ENCODE measurements at regions not wholly inside any gene's neighbourhood (a gene's known extent, or its start where the extent isn't known, plus 50 kb on each side); places are given as distances from the start of the nearest gene placed in this dataset.

DNA sequence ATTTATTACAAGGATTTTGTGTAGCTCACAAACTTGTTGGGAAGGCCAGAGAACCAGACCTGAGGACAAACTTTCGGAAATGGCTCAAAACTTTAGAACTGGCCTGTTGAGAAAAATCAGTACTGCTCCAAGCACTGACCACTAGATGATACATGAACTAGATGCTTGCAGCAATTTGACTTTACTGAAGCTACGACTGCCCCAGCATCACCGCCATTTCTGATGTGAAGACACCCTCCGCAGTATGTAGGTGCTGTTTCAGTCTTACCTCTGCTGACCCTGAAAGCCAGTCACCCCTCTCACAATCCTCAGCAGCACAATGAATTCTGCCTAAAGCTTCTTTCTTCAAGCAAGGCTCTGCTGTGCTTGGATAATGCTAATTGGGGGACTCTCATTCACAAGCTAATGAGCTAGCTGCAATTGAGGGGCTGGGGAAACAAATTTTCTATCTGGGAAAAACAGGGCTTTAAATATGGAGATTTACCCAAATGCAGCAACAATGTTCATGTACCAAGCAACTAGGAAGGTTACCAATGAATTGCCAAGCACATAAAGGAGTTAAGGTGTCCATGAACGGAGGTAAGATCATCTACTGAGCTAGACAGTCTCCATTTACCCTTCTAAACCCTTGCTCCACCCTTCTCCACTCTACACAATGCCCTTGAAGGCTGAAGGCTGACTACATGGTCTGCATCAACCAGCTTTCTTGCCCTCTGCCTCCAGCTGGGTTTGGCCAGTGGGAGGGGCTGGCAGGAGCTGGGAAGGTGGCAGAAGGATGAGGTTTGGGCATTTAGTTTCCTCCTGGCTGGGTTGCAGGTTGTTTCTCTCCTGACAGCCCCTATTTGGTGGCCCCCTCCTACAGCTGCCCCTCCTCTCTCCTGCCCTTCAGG lies 53.2 kb upstream of the FSTL1 start:
- TF ChIP-seq NFE2L2 (IDR thresholded peaks at IDR 0.05; ENCODE audit: low read depth, low read length) (no peak), POLR2A (IDR thresholded peaks at IDR 0.05; ENCODE audit: low read depth, low read length) (no peak)
- no peak overlapping the region for H2BK120ac ChIP-seq (ENCODE audit: low read depth, low read length)
- peaks cover 0 to 4% of the 10 kb centered on the region in 2 experiments; a peak in 2 of 4 replicates for H3K79me1 ChIP-seq (ENCODE audit: low read depth in 1 of 2, low read length in 2 of 2)
- no peak overlapping the region for H2AK9ac ChIP-seq (replicated peaks; ENCODE audit: low read depth, low read length, poor library complexity)
- intact Hi-C loops (cut with micrococcal nuclease), result no loop called here
- no peak overlapping the region for H2BK5ac ChIP-seq (ENCODE audit: low read depth, low read length, poor library complexity, severe bottlenecking)
- no peaks in the 10 kb centered on the region for H3K9me3 ChIP-seq (ENCODE audit: control insufficient read depth, insufficient read depth, low read length)
- H2AFZ ChIP-seq (replicated peaks; ENCODE audit: low read length, poor library complexity), result no peak overlapping the region
- no peak overlapping the region for H4K5ac ChIP-seq (ENCODE audit: low read depth, low read length)
- ChIA-PET CTCF (interaction anchor here (0.6 to 1.7 kb wide), 4 partner anchors 8 to 342 kb away, joined by 3 to 9 read pairs (median 4); no protein-coding TSS in a partner anchor), POLR2A (ENCODE audit: unreplicated experiment) (no interaction called here)
- ATAC-seq (ENCODE audit: low read depth), result no peak
- no peak overlapping the region for H2BK15ac ChIP-seq (ENCODE audit: low read depth, low read length)
- H3K9me1 ChIP-seq (ENCODE audit: insufficient read depth, low read length), result 0 out of 2 replicates have a peak, but pooled peaks cover 7% of the 10 kb centered on the region
- no peak overlapping the region for H2BK20ac ChIP-seq (ENCODE audit: low read depth, low read length)
- no peaks in the 10 kb centered on the region for H3K36me3 ChIP-seq (ENCODE audit: control insufficient read depth, insufficient read depth, low read length)
- H3K4me3 ChIP-seq (ENCODE audit: insufficient read depth, low read depth, low read length), result no peak overlapping the region
- no peak overlapping the region for H3K9ac ChIP-seq (ENCODE audit: low read depth, low read length)
- DNase-seq, result no peak
- H3K4me2 ChIP-seq (ENCODE audit: low read depth, low read length), result no peak overlapping the region
- 80% methylated on average over 2 of the region's 5 CpGs; no CpG with 5 or more reads in 1 of the 2 experiments for WGBS, 2 experiments (ENCODE audit: extremely low coverage in 2 of 2, insufficient read length in 1 of 2)
- no TSS peak for BruUV-seq (replicated peaks)
- no peak overlapping the region for H4K8ac ChIP-seq (ENCODE audit: low read depth in 2 of 2, low read length in 2 of 2)
- H4K91ac ChIP-seq (ENCODE audit: insufficient read depth, low read depth, low read length), result no peak overlapping the region
- H3K4me1 ChIP-seq (ENCODE audit: control insufficient read depth, insufficient read depth, low read length), result peaks cover 4% of the 10 kb centered on the region; the same call in 1 of the 2 replicates
- in situ Hi-C loops (cut with MboI; ENCODE audit: low sequenced_read_pairs), result no loop called here
- H3K23ac ChIP-seq (ENCODE audit: low read depth, low read length), result no peak overlapping the region
- dilution Hi-C loops (cut with HindIII; ENCODE audit: low sequenced_read_pairs, unreplicated experiment), result no loop called here
- no peaks in the 10 kb centered on the region for H3K27me3 ChIP-seq (ENCODE audit: control insufficient read depth, insufficient read depth, low read length)
- peak overlapping the region; percentile 43; the same call in 1 of the 2 replicates for H3K4ac ChIP-seq (ENCODE audit: low read depth, low read length)
- no peak overlapping the region for H3K27ac ChIP-seq (ENCODE audit: insufficient read depth, low read length)
- no peak overlapping the region for H3K56ac ChIP-seq (ENCODE audit: extremely low read depth, insufficient read depth, low read length)
- no peak overlapping the region for H3K18ac ChIP-seq (ENCODE audit: low read depth, low read length)
- H3K14ac ChIP-seq (replicated peaks; ENCODE audit: low read depth, low read length), result no peak overlapping the region; the same call in 1 of the 2 replicates
- H4K20me1 ChIP-seq (ENCODE audit: insufficient read depth, low read length), result no peaks in the 10 kb centered on the region
- H2AK5ac ChIP-seq (ENCODE audit: low read depth, low read length), result peak overlapping the region; percentile 62; the same call in 1 of the 2 replicates

Data from IMR-90 (cell line).